ENCODE measurements at regions not wholly inside any gene's neighbourhood (a gene's known extent, or its start where the extent isn't known, plus 50 kb on each side); places are given as distances from the start of the nearest gene placed in this dataset.

GRCh38 chr9:126239515-126239914, 87.1 kb upstream of the MVB12B start:
- DNase-seq (no peak), ATAC-seq (ENCODE audit: low FRiP score in 2 of 2) (peak in 1 of 2 donors; percentile 60)
- WGBS, 2 donors: 85 to 95% methylated on average over 4 of the region's 4 CpGs
- no peak overlapping the region for H3K27ac ChIP-seq
- no peaks in the 10 kb centered on the region for H3K36me3 ChIP-seq
- no peak for TF ChIP-seq CTCF (IDR thresholded peaks at IDR 0.05)
- TF ChIP-seq POLR2A (IDR thresholded peaks at IDR 0.05): no peak
- TF ChIP-seq EP300 (IDR thresholded peaks at IDR 0.05): no peak
- no peak for TF ChIP-seq POLR2AphosphoS5 (IDR thresholded peaks at IDR 0.05)
- no peak overlapping the region for H3K4me3 ChIP-seq
- H3K4me1 ChIP-seq: no peaks in the 10 kb centered on the region
- peaks cover 4 to 16% (median 13%) of the 10 kb centered on the region in 4 donors for H3K9me3 ChIP-seq
- H3K27me3 ChIP-seq: no peaks in the 10 kb centered on the region

- H3K36me3 ChIP-seq: no peaks in the 10 kb centered on the region
- no peaks in the 10 kb centered on the region for H3K27me3 ChIP-seq
- no peak for ATAC-seq (ENCODE audit: low FRiP score in 2 of 2)
- peaks cover 4 to 21% (median 13%) of the 10 kb centered on the region in 4 donors for H3K9me3 ChIP-seq
- no peak for DNase-seq
- TF ChIP-seq POLR2AphosphoS5 (IDR thresholded peaks at IDR 0.05): no peak
- TF ChIP-seq CTCF (IDR thresholded peaks at IDR 0.05): no peak
- no peak for TF ChIP-seq POLR2A (IDR thresholded peaks at IDR 0.05)
- no peak for TF ChIP-seq EP300 (IDR thresholded peaks at IDR 0.05)
- H3K4me3 ChIP-seq: no peak overlapping the region
- no peaks in the 10 kb centered on the region for H3K4me1 ChIP-seq
- WGBS, 2 donors: 62 to 67% methylated on average over 1 of the region's 1 CpG
- no peak overlapping the region for H3K27ac ChIP-seq
Observed at GRCh38 chr9:126240835-126241234, 85.8 kb upstream of the MVB12B start.

- Histone ChIP-seq H3K9me3 (peaks cover 2 to 11% (median 6%) of the 10 kb centered on the region in 4 donors), H3K27me3 (no peaks in the 10 kb centered on the region), H3K4me1 (no peaks in the 10 kb centered on the region), H3K4me3 (no peak overlapping the region), H3K36me3 (no peaks in the 10 kb centered on the region), H3K27ac (no peak overlapping the region)
- WGBS, 2 donors: 89 to 90% methylated on average over 3 of the region's 3 CpGs
- no peak for TF ChIP-seq POLR2A (IDR thresholded peaks at IDR 0.05)
- TF ChIP-seq EP300 (IDR thresholded peaks at IDR 0.05): no peak
- no peak for TF ChIP-seq POLR2AphosphoS5 (IDR thresholded peaks at IDR 0.05)
- TF ChIP-seq CTCF (IDR thresholded peaks at IDR 0.05): no peak
- peak in 1 of 2 donors; percentile 50 for ATAC-seq (ENCODE audit: low FRiP score in 2 of 2)
- no peak for DNase-seq
Observed at GRCh38 chr9:126248680-126249079, 77.9 kb upstream of the MVB12B start.

GRCh38 chr9:126261584-126262356, 64.9 kb upstream of the MVB12B start:
- DNase-seq (no peak), ATAC-seq (ENCODE audit: low FRiP score in 2 of 2) (no peak)
- Histone ChIP-seq H3K27me3 (no peaks in the 10 kb centered on the region), H3K4me3 (no peak overlapping the region), H3K27ac (no peak overlapping the region), H3K36me3 (no peaks in the 10 kb centered on the region), H3K4me1 (no peaks in the 10 kb centered on the region), H3K9me3 (no peaks in the 10 kb centered on the region)
- TF ChIP-seq CTCF (IDR thresholded peaks at IDR 0.05) (no peak), POLR2A (IDR thresholded peaks at IDR 0.05) (no peak), POLR2AphosphoS5 (IDR thresholded peaks at IDR 0.05) (no peak), EP300 (IDR thresholded peaks at IDR 0.05) (no peak)
- WGBS, 2 donors: 60 to 64% methylated on average over 14 of the region's 14 CpGs

GRCh38 chr9:126262738-126263137, 63.9 kb upstream of the MVB12B start:
- Histone ChIP-seq H3K9me3 (no peaks in the 10 kb centered on the region), H3K4me3 (no peak overlapping the region), H3K4me1 (no peaks in the 10 kb centered on the region), H3K36me3 (no peaks in the 10 kb centered on the region), H3K27ac (no peak overlapping the region), H3K27me3 (no peaks in the 10 kb centered on the region)
- no peak for TF ChIP-seq EP300 (IDR thresholded peaks at IDR 0.05)
- TF ChIP-seq CTCF (IDR thresholded peaks at IDR 0.05): no peak
- TF ChIP-seq POLR2A (IDR thresholded peaks at IDR 0.05): no peak
- TF ChIP-seq POLR2AphosphoS5 (IDR thresholded peaks at IDR 0.05): no peak
- DNase-seq (no peak), ATAC-seq (ENCODE audit: low FRiP score in 2 of 2) (no peak)
